Peyer's patch (tissue), 4 donors: ENCODE measurements at regions not wholly inside any gene's neighbourhood (a gene's known extent, or its start where the extent isn't known, plus 50 kb on each side); places are given as distances from the start of the nearest gene placed in this dataset.
"Not testable (repeated sequence)": the region's sequence is repeated elsewhere in the genome, so short reads cannot be mapped to it uniquely, and the experiment has no call there.

Experiments
- DNase-seq, 3 donors: peaks; one replicate each; pipeline ENCODE4 v3.0.0-alpha.2; 2017 to 2019
- H3K27ac ChIP-seq, 4 donors: fragments of 200-600 bp; sonication (generic); one replicate each; pipeline ENCODE4 v1.5.1; 2016 to 2019
- H3K27me3 ChIP-seq, 2 donors: fragments of 200-600 bp; sonication (generic); one replicate each; pipeline ENCODE4 v1.5.1; 2019
- H3K36me3 ChIP-seq, 3 donors: fragments of 200-600 bp; sonication (generic); one replicate each; pipeline ENCODE4 v1.5.1; 2016 to 2019
- H3K4me1 ChIP-seq, 4 donors: fragments of 200-600 bp; sonication (generic); one replicate each; pipeline ENCODE4 v1.5.1; 2016 to 2019
- H3K4me3 ChIP-seq, 4 donors: fragments of 200-600 bp; sonication (generic); 1 replicate in 3 of 4; 2 replicates in 1 of 4; pipeline ENCODE4 v1.5.1; 2016 to 2019; ENCODE audit warnings: mild to moderate bottlenecking in 1 of 4
- H3K9me3 ChIP-seq, 4 donors: fragments of 200-600 bp; sonication (generic); one replicate each; pipeline ENCODE4 v1.5.1; 2016 to 2019; ENCODE audit warnings: mild to moderate bottlenecking in 1 of 4
- CTCF ChIP-seq, 6 experiments: fragments of 450-650 bp in 4 of 6; fragments of 200-600 bp in 2 of 6; sonication (generic) in 1 of 6; IDR thresholded peaks; one replicate each; pipeline ENCODE4 v1.5.1; 2017 to 2019; ENCODE audit warnings: antibody characterized with exemption in 6 of 6, mild to moderate bottlenecking in 3 of 6, moderate library complexity in 1 of 6
- POLR2A ChIP-seq, 2 donors: fragments of 450-650 bp; IDR thresholded peaks; one replicate each; pipeline ENCODE4 v1.5.1; 2017; ENCODE audit warnings: antibody characterized with exemption in 2 of 2, mild to moderate bottlenecking in 2 of 2, moderate library complexity in 2 of 2

GRCh38 chr3:182644790-182645433 is 148.4 kb upstream of the ATP11B start:
- Histone ChIP-seq H3K4me1 (peaks cover 0 to 8% (median 0%) of the 10 kb centered on the region in 4 donors), H3K36me3 (no peaks in the 10 kb centered on the region), H3K27me3 (no peaks in the 10 kb centered on the region), H3K27ac (no peak overlapping the region), H3K9me3 (no peaks in the 10 kb centered on the region), H3K4me3 (no peak overlapping the region)
- TF ChIP-seq POLR2A (IDR thresholded peaks at IDR 0.05) (no peak), CTCF (IDR thresholded peaks at IDR 0.05) (no peak)
- DNase-seq = no peak

- no peak for DNase-seq
- H3K4me3 ChIP-seq = no peak overlapping the region
- TF ChIP-seq POLR2A (IDR thresholded peaks at IDR 0.05) = no peak
- TF ChIP-seq CTCF (IDR thresholded peaks at IDR 0.05) = no peak
- no peak overlapping the region for H3K27ac ChIP-seq
- H3K27me3 ChIP-seq = no peaks in the 10 kb centered on the region
- no peaks in the 10 kb centered on the region for H3K9me3 ChIP-seq
- H3K36me3 ChIP-seq = no peaks in the 10 kb centered on the region
- no peaks in the 10 kb centered on the region for H3K4me1 ChIP-seq
Measured at GRCh38 chr3:182650568-182651128, 142.7 kb upstream of the ATP11B start.

- Histone ChIP-seq H3K4me1 (no peaks in the 10 kb centered on the region), H3K36me3 (no peaks in the 10 kb centered on the region), H3K9me3 (no peaks in the 10 kb centered on the region), H3K4me3 (no peak overlapping the region), H3K27me3 (no peaks in the 10 kb centered on the region), H3K27ac (no peak overlapping the region)
- no peak for DNase-seq
- TF ChIP-seq CTCF (IDR thresholded peaks at IDR 0.05) = no peak
- TF ChIP-seq POLR2A (IDR thresholded peaks at IDR 0.05) = no peak
Measured at GRCh38 chr3:182651461-182651860, 141.8 kb upstream of the ATP11B start.

GRCh38 chr3:182653065-182653464 is 140.2 kb upstream of the ATP11B start:
- H3K9me3 ChIP-seq, H3K27me3 ChIP-seq, H3K4me3 ChIP-seq, H3K36me3 ChIP-seq, DNase-seq, H3K27ac ChIP-seq, H3K4me1 ChIP-seq: not testable (repeated sequence)

- no peaks in the 10 kb centered on the region for H3K4me1 ChIP-seq
- TF ChIP-seq CTCF (IDR thresholded peaks at IDR 0.05) (no peak), POLR2A (IDR thresholded peaks at IDR 0.05) (no peak)
- H3K36me3 ChIP-seq = no peaks in the 10 kb centered on the region
- no peaks in the 10 kb centered on the region for H3K27me3 ChIP-seq
- H3K9me3 ChIP-seq = no peaks in the 10 kb centered on the region
- DNase-seq = no peak
- H3K4me3 ChIP-seq = no peak overlapping the region
- H3K27ac ChIP-seq = no peak overlapping the region
Measured at GRCh38 chr3:182668541-182668940, 124.8 kb upstream of the ATP11B start.

GRCh38 chr3:182668974-182669373 is 124.3 kb upstream of the ATP11B start:
- no peaks in the 10 kb centered on the region for H3K9me3 ChIP-seq
- no peak overlapping the region for H3K27ac ChIP-seq
- H3K36me3 ChIP-seq = no peaks in the 10 kb centered on the region
- no peaks in the 10 kb centered on the region for H3K27me3 ChIP-seq
- H3K4me1 ChIP-seq = no peaks in the 10 kb centered on the region
- H3K4me3 ChIP-seq = no peak overlapping the region
- TF ChIP-seq CTCF (IDR thresholded peaks at IDR 0.05) = no peak
- no peak for TF ChIP-seq POLR2A (IDR thresholded peaks at IDR 0.05)
- no peak for DNase-seq
